Stimulated activated CD8-positive, alpha-beta memory T cell treated with anti-CD3 and anti-CD28 coated beads, Interleukin-7, amount 100 ng/mL, for 48 hours (primary cell): ENCODE measurements at regions not wholly inside any gene's neighbourhood (a gene's known extent, or its start where the extent isn't known, plus 50 kb on each side); places are given as distances from the start of the nearest gene placed in this dataset.

Experiments used
- DNase-seq, 2 donors: peaks; one replicate each; pipeline ENCODE4 v3.0.0-alpha.2; 2020; ENCODE audit warnings: low read depth in 1 of 2; ENCODE audit errors: extremely low read depth in 1 of 2

DNA sequence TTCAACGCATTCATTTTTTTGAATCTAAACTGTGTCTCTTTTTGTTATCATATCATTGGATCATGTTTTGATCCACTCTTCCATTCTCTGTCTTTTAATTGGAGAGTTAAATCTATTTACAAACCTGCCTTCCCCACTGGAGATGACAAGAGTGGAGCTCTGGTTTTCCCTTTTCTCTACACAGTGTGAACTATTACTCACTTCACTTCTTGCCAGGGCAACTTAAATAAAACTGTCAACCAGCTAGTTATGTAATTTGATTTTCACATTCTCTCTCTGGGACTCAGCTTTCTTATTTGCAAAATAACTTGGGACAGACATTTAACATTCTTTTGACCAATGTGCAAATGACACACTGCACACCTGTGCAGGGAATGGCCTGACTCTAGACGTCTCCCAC lies 230.8 kb upstream of the CST7 start:
- no peak for DNase-seq

DNA sequence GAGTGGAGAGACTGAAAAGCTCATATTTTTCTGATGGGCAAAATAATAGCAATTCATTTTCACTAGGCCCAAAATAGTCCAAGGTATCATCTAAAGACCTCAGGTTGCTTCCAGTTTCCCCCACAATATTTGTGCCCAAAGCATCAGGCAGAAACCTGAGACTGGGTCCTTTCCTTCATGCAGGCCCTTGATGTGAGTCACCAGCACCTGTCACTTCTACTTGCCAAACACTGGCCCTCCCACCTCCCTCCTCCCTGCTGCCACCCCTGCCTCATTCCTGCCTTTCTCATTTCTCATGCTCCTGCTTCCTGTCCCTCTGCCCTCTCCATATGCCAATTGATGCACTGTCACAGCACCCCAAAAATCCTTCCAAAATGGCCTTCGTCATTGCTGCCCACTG lies 230.4 kb upstream of the CST7 start:
- no peak for DNase-seq

DNA sequence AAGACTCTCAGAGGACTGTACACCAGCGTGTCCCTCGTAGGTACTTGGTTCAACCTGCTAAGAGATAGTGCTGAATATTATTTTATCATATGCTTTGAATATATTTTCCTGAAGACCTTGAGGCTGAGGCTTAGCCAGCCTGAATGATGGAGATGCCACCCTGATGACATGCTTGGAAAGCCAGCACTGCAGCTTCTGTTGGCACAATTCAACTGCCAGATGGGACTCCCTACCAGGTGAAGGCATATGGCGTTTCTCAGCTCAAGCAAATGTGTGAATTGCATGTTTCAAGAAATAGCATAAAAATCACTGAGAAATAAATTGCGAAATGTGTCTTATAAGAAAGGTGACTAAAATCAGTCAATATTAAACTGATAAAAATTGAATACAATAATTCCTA lies 228.1 kb upstream of the CST7 start:
- no peak for DNase-seq

DNA sequence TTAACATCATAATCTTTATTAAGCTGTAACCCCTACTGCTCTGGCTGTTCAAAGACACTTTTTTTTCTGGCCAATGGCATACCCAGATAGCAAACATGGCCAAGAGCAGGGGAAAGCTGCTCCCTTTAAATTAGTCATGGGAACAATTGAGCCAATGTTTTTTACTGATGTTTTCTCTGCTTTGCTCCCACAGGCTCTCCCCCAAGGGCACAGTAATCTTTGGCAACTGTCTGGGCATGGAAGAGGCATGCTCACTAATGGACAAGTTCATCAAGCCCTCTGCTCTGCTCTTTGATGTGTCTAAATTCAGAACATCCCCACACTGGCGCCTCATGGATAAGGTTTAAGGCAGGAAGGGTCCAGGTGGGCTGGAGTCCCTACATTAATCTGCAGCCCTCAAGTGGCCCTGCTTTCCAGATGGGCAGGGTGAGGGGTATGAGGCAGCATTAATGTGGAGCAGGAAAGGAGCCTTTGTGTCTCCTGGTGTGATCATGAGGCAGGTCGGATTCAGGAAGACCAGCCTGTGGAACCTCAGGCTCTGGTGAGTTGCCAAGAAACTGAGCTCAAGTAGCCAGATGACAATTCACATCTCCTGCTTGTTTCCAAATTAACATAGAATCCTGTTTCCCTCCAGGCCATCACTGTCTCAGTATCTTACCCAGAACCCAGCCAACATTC lies 227.0 kb upstream of the CST7 start:
- no peak for DNase-seq

DNA sequence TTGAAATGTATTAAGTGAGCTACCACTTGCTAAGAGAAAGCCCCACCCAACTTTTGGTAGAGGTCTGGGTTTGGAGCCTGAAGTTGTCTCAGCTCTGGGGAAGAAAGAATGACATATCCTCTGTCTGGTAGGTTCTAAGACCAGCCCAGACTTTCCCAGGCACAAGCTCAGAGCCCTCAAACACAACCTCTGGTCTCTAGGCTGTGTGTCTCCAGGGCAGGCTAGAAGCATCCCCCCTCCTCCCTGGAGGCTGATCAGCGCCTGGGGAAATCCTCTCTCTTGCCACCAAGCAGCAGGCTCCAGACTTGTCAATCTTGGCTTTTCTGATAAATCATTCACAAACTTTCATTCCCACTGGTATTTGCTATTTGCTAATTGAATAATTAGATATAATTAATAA lies 226.5 kb upstream of the CST7 start:
- DNase-seq: no peak

DNA sequence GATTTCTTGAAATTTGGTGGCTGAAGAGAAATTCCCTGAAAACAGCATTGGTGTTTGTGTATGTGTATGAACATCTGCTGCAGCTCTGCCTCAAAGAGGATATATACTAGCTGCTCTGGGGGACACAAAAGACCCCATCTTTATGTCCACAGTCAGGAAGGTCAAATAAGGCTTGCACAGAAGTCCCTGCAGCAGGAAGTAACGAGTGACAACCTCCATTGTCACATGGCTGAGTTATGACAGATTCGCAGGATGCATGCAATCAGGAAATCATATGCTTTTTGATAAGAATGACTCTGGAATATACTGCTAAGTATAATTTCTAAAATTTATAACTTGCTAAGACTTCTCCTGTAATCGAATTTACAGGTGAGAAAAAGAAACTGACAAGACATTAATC lies 225.9 kb upstream of the CST7 start:
- DNase-seq: no peak

DNA sequence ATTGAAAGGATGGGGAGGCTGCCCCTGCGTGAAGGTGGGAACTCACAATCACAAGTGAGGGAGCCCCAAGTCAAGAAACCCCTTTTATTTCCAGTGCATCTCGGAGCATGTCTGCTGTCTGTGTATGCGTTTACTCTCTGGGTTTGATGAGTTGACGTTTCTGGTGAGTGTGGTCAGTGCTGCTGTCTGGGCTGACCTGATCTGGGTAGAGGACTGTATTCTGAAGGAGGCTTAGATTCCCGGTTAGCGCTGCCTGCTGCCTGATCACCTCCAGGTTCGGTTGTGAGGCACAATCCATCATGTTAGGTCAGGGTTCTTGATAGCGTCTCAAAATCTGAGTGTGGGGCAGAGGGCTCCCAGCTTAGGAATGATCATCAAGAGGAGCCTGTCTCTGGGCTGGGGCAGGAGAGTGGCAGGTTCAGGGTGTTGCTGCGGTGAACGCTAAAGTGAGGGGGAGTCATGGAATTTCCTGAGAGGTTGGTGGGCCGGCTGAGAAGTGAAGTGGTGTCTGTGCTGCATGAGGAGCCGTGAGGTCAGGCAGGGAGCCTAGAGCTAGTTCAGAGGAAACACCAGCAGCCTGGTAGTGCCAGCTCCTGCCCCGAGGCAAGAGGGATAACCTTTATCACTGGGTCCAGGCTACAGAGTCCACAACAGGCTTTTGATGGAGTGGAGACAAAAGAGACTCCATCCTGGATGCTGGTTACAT lies 225.3 kb upstream of the CST7 start:
- no peak for DNase-seq

DNA sequence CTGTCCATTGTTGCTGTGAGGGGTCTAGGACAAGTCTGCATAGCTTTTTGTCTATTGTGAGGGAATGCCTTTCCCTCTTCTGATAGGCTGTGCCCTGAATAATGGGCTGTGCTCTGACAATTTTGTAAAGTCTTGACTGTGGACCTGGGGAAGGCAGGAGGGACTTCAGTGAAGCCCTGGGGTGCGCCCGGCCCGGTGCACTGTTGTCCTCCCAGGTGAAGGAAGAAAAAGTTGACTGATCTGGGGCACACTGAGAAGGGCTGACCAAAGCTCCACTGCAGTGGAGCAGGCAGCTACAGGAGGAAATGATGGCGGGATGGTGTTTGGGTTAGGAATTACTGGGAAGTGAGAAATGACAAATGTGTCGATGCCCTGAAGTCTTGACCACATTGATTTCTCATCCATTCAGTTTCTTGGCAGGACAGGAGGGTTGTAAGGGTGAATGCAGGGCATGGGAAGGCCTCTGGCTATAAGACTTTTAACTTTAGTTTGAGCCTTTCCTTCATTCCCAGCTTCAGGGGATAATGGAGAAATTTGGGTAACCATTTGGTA lies 224.0 kb upstream of the CST7 start:
- no peak for DNase-seq

DNA sequence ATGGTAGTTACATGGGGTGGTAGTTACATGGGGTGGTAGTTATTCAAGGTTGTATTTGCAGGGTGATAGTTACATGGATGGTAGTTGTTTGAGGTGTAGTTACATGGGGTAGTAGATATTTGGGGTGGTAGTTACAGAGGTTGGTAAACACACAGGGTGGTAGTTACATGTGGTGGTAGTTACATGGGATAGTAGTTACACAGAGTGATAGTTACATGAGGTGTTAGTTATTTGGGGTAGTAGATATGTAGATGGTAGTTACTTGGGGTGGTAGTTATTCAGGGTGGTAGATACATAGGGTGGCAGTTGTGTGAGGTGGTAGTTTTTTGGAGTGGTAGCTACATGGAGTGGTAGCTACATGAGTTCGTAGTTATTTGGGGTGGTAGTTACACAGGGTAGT lies 221.3 kb upstream of the CST7 start:
- DNase-seq: no peak

DNA sequence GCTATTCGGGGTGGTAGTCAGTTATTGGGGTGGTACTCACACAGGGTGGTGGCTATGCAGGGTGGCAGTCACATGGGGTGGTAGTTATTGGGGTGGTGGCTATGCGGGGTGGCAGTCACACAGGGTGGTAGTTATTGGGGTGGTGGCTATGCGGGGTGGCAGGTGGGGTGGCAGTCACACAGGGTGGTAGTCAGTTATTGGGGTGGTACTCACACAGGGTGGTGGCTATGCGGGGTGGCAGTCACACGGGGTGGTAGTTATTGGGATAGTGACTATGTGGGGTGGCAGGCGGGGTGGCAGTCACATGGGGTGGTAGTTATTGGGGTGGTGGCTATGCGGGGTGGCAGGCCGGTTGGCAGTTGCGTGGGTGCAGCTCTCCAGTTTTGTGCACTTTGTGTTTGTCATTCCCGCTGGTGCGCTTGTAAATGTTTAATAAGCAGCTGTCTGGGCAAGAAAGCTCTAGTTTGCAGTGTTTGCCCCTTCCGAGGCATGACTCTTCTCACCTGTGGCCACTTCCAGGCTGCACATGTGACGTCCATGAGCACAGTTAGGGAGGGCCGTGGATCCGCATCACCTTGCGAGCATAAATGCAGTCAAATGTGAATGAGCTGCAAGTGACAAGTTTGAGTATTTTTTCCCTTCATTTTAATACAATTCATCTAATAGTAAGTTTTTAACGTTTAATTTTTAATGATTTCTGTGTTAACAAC lies 219.0 kb upstream of the CST7 start:
- no peak for DNase-seq

DNA sequence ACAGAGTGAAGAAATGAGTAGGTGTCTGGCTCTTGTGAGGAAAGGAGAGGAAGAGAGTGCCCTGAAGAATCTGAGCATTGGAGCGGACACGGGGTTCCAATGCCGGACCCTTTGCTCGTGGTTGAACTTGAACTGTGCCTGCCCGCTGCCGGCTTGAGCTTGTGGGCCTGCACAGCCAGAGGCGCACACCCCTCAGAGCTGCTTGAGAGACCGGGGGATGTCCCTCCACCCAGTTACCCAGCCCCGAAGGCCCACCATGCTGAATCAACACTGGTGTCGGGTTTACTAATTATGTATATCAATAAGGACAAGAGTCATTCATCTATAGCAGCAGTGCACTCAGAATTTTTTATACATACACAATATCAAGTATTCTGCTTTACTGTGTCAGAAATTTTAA lies 218.3 kb upstream of the CST7 start:
- DNase-seq: no peak

DNA sequence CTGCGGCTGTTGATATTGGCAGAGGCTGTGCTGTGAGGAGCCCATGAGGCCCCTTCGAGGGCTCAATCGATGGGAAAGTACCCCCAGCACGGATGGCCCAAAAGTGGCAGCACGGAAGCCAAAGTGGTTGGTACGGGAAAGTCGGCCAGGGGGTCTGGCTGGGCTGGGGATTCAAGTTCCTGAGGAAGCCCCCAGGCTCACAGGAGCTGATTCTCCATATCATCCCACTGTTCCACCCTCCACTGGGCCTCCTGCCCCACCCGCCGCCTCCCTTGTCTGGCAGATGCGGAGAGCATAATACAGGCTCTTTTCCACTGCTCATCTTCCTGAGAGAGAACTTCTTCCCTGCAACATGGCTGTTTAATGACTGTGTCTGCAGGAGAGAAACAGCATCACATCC lies 217.8 kb upstream of the CST7 start:
- no peak for DNase-seq

DNA sequence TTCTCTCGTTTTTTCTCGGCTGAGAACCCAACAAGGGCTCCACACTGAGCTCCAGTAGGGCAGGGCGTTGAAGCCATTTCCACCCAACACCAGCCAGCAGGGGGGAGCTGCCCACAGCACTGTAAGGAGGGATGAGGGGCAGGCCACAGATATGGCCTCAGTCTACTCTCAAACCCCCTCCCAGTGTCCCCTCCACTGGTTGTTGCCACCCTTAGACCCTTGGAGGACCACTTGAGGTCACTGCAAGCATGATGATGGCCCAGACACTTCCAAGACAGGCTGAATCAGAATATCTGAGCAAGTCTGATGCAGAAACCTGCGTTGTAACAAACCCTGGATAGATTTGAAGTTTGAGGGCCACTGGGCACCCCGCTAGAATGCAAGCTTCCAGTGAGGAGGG lies 217.0 kb upstream of the CST7 start:
- DNase-seq: no peak

DNA sequence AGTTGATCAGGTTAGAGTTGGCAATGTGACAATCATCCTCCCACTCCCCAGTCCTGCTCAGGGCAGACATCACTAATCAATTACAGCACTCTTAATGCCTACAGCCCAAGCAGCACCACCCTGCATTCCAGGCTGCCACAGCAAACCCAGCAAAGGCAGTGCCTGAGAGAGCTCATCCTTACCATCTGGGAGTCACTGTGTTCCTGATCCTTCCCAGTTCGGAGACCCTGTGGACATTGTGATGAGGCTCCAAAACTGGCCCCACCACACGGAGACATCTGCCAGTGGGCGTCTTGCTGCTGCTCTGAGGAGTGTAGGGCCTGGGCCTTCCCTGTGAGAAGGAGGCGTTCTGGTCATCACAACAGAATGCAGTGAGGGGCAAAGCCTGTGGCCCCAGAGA lies 216.5 kb upstream of the CST7 start:
- no peak for DNase-seq

DNA sequence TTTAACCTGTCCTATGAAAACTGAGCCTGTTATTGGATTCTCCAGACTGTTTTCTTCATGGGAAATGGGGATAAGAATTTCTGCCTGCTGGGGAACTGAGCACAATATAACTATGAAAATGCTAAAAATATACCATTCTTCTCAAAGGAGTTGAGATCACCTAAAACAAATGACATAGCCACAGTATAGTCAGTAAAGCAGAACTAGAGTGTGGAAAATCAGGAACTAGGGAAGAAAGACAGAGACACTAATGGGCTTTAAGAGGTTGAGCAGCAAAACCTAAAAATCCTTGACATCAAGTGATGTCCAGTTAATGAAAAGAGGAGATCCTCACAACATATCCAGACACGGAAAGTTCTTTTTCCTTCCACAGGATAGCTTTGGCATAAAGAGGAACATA lies 215.7 kb upstream of the CST7 start:
- DNase-seq: no peak

DNA sequence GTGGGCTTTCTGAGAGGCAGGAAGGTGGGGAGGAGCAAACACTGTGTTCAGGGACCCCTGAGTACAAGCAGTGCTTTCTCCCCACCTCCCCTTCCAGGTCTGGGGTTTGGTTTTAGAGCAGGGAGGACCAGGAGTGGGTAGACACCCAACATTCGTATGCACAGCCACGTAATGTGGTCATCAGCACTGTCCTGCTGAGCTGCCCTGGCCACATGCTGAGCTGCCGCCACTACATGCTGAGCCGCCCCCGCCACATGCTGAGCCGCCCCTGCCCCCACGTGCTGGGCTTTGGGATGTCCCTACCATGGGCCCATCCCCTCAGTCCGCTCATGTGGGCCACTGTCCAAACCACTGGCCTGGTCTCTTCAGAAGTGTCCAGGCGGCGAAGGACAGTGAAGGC lies 214.9 kb upstream of the CST7 start:
- no peak for DNase-seq

DNA sequence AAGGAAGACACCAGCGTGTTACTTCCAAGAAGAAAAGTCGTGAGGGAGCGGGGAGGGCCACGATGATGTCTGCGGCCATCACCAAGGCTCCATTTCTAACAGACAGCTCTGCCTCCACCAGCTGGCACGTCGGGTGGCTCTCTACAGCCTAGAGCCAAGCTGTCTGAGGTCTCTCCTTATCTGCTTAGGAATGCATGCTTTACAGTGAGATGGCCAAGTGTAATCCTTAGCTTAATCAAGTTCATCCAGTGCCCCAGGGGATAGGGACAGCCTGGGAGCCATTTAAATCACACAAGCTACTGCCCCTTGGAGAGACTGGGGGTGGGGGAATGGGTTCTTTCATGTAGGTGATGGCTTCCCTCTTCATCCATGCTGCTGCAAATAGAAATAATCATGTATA lies 213.8 kb upstream of the CST7 start:
- DNase-seq: no peak

DNA sequence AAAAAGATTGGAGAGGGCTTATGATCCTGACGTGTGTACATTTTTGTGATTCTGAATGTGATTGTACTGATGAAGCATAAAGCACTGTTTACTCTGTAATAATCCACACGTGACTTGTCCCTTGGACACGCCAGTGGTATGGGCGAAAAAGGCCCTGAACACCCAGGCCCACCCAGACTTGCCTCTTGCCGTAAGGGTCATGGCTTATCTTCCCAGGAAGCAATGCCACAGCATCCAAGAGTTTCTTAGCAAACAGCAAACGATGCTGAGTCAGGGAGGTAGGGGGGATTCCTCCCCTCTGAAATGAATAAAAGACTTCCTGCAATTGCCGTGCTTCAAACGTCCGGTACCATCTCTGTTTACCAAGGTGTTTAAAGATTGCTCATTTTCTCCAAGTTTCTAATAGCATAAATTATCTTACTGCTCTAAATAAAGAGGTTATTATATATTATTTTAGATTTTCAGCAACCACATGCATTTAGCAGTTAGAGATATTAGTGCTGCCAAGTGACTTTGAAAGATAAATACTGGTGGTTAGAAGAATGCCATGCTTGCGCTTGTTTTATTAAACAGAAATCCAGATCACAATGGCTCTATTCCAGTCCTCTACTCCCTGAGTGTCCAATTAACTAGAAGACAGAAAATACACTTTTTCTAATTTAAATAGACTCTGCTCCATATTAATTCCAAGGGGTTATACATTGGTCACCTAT lies 212.8 kb upstream of the CST7 start:
- DNase-seq: no peak

DNA sequence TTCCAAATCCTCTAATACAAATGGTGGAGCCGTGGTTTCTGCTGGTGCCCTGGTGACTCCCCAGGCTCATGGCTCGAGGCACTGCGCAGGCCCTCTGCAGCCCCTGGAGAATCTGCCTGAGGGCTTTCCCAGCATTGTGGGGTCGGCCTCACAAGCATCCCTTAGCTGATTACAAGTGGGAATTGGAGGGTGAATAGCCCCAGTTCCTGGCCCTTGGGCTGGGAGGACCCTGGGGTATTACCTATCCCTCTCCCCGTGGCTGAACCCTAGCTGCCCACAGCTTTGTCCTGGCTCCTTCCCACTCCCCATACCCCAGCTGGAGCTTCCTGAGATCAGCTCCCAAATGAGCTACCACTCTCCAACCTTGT lies 212.2 kb upstream of the CST7 start:
- DNase-seq: no peak

DNA sequence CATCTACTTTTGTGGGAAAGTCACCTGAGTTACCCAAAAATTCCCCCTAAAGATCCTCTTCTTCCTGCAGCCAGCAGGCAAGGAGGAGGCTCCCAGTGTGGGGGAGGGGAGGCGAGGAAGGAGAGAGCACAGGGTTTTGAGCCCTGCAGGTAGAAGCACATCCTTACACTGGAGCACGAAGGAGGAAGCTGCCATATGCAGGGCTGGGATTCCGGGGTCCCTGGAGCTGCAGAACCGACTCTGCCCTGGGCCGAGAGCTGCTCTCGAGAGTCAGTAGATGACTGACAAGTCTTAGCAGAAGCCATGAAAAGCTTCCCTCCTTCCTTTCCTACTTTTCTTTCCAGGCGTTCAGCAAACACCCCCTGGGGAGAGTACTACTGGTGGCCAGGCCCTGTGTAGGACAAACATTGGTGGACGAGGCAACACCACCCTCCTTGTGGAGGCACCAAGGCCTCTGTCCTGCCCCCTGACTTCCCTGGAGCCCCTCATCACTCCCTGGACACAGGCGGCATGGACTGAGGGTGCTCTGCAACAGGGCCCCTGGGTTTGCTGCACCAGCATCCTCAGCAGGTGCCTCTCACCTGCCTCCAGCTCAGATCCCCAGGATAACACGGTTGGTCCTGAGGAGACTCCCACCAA lies 211.7 kb upstream of the CST7 start:
- DNase-seq: no peak
